Ishikawa (cell line): ENCODE measurements at regions not wholly inside any gene's neighbourhood (a gene's known extent, or its start where the extent isn't known, plus 50 kb on each side); places are given as distances from the start of the nearest gene placed in this dataset.

ENCODE experiments used
- CEBPB ChIP-seq: IDR thresholded peaks from 2 replicates; pipeline ENCODE4 v1.6.1; 2012
- CREB1 ChIP-seq: IDR thresholded peaks from 2 replicates; pipeline ENCODE4 v1.6.1; 2012; ENCODE audit warnings: low read depth
- EGR1 ChIP-seq: IDR thresholded peaks from 2 replicates; pipeline ENCODE4 v1.6.1; 2012
- EP300 ChIP-seq: IDR thresholded peaks from 2 replicates; pipeline ENCODE4 v1.6.1; 2012; ENCODE audit warnings: borderline replicate concordance
- FOXM1 ChIP-seq: IDR thresholded peaks from 2 replicates; pipeline ENCODE4 v1.6.1; 2012; ENCODE audit warnings: low read depth, borderline replicate concordance
- MAX ChIP-seq: IDR thresholded peaks from 2 replicates; pipeline ENCODE4 v1.6.1; 2012
- NFIC ChIP-seq: IDR thresholded peaks from 2 replicates; pipeline ENCODE4 v1.6.1; 2012
- RAD21 ChIP-seq: IDR thresholded peaks from 2 replicates; pipeline ENCODE4 v1.6.1; 2012; ENCODE audit warnings: low read depth
- TAF1 ChIP-seq: IDR thresholded peaks from 2 replicates; pipeline ENCODE4 v1.6.1; 2012; ENCODE audit warnings: low read depth, mild to moderate bottlenecking
- TCF12 ChIP-seq: IDR thresholded peaks from 2 replicates; pipeline ENCODE4 v1.6.1; 2012; ENCODE audit warnings: low read depth
- TEAD4 ChIP-seq: IDR thresholded peaks from 2 replicates; pipeline ENCODE4 v1.6.1; 2012
- YY1 ChIP-seq: IDR thresholded peaks from 2 replicates; pipeline ENCODE4 v1.6.1; 2012; ENCODE audit warnings: low read depth
- ZBTB7A ChIP-seq: IDR thresholded peaks from 2 replicates; pipeline ENCODE4 v1.6.1; 2012; ENCODE audit warnings: low read depth
- TF ChIP-seq, protein P1 (sequence below): IDR thresholded peaks from 2 replicates; pipeline ENCODE4 v1.6.1; 2012
- TF ChIP-seq, protein P2 (sequence below): IDR thresholded peaks from 2 replicates; pipeline ENCODE4 v1.6.1; 2012; ENCODE audit warnings: low read depth, mild to moderate bottlenecking

DNA sequence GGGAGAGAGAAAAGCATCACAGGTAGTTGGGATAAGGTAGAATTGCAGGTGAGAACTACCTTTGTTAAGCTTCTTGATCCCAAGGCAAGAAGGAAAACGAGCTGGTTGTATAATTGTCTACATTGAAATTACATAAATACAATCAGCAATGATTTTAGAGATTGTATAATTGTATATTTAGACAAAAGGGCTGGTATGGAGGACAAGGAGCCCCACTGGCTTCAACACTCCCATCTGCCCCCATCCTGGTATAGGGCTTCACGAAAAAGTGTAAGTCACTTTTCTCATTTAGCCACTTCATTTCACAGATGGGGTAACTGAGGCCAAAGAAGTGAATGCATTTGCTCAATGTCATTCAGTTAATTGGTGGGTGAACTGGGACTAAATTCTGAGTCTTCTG, 103.3 kb downstream of the MYCN start:
- TF ChIP-seq ZBTB7A (no peak), YY1 (no peak), TCF12 (no peak), CREB1 (no peak), RAD21 (no peak), TAF1 (no peak), FOXM1 (no peak), NFIC (no peak), MAX (no peak), EGR1 (no peak), TEAD4 (no peak), EP300 (no peak)
- TF ChIP-seq, protein P1, sequence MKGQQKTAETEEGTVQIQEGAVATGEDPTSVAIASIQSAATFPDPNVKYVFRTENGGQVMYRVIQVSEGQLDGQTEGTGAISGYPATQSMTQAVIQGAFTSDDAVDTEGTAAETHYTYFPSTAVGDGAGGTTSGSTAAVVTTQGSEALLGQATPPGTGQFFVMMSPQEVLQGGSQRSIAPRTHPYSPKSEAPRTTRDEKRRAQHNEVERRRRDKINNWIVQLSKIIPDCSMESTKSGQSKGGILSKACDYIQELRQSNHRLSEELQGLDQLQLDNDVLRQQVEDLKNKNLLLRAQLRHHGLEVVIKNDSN: no peak
- TF ChIP-seq, protein P2, sequence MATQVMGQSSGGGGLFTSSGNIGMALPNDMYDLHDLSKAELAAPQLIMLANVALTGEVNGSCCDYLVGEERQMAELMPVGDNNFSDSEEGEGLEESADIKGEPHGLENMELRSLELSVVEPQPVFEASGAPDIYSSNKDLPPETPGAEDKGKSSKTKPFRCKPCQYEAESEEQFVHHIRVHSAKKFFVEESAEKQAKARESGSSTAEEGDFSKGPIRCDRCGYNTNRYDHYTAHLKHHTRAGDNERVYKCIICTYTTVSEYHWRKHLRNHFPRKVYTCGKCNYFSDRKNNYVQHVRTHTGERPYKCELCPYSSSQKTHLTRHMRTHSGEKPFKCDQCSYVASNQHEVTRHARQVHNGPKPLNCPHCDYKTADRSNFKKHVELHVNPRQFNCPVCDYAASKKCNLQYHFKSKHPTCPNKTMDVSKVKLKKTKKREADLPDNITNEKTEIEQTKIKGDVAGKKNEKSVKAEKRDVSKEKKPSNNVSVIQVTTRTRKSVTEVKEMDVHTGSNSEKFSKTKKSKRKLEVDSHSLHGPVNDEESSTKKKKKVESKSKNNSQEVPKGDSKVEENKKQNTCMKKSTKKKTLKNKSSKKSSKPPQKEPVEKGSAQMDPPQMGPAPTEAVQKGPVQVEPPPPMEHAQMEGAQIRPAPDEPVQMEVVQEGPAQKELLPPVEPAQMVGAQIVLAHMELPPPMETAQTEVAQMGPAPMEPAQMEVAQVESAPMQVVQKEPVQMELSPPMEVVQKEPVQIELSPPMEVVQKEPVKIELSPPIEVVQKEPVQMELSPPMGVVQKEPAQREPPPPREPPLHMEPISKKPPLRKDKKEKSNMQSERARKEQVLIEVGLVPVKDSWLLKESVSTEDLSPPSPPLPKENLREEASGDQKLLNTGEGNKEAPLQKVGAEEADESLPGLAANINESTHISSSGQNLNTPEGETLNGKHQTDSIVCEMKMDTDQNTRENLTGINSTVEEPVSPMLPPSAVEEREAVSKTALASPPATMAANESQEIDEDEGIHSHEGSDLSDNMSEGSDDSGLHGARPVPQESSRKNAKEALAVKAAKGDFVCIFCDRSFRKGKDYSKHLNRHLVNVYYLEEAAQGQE: no peak

- TF ChIP-seq YY1: no peak
- TF ChIP-seq MAX: no peak
Observed at GRCh38 chr2:16043192-16043591, 102.8 kb downstream of the MYCN start.

DNA sequence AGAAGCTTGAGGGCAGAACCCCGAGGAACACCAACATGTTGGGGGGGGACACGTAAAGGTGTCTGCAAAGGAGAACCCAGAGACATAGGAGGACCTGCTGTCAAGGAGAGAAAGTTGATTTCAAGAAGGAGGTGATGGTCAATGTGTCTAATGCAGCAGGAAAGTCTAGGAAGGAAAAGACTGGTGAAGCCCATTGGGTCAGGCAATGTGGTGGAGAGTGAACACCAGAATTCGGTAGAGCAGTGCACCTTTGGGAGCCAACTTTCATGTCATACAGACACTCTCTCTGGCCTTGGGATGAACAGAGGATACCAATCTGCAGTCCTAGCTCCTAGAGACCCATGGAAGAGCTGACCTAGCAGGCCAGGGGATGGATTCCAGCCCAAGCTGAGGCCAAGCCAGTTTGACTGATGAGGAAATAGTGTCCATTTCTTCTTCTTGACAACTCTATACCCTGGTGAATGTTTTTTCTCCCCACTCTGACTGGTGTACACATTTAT, 101.9 kb downstream of the MYCN start:
- no peak for TF ChIP-seq EGR1

- no peak for TF ChIP-seq RAD21
- no peak for TF ChIP-seq TEAD4
- TF ChIP-seq TCF12: no peak
- TF ChIP-seq MAX: no peak
- TF ChIP-seq NFIC: no peak
- TF ChIP-seq CEBPB: no peak
- TF ChIP-seq, protein P1: no peak
- no peak for TF ChIP-seq ZBTB7A
- TF ChIP-seq YY1: no peak
- TF ChIP-seq EP300: no peak
- TF ChIP-seq FOXM1: no peak
- no peak for TF ChIP-seq TAF1
Observed at GRCh38 chr2:16040271-16041010, 100.1 kb downstream of the MYCN start.

GRCh38 chr2:16039823-16040222, 99.5 kb downstream of the MYCN start:
- TF ChIP-seq YY1 (no peak), EP300 (no peak), NFIC (no peak), MAX (no peak)
- TF ChIP-seq, protein P1: no peak

GRCh38 chr2:16039055-16039454, 98.7 kb downstream of the MYCN start:
- TF ChIP-seq, protein P1: no peak
- TF ChIP-seq CEBPB: no peak
- TF ChIP-seq TAF1: no peak
- no peak for TF ChIP-seq CREB1
- TF ChIP-seq TCF12: no peak
- TF ChIP-seq, protein P2: no peak
- no peak for TF ChIP-seq YY1
